HG02759 (cell line): ENCODE measurements at regions not wholly inside any gene's neighbourhood (a gene's known extent, or its start where the extent isn't known, plus 50 kb on each side); places are given as distances from the start of the nearest gene placed in this dataset.
A peak's percentile ranks its signal among the peaks of the same experiment; 100 is the strongest.
"Not testable (repeated sequence)": the region's sequence is repeated elsewhere in the genome, so short reads cannot be mapped to it uniquely, and the experiment has no call there.

ENCODE experiments used
- ATAC-seq: cut with Tn5 transposase; IDR thresholded peaks from one replicate; pipeline ENCODE4 v1.9.1; 2021; ENCODE audit warnings: mild to moderate bottlenecking, moderate library complexity; ENCODE audit not compliant: unreplicated experiment

DNA sequence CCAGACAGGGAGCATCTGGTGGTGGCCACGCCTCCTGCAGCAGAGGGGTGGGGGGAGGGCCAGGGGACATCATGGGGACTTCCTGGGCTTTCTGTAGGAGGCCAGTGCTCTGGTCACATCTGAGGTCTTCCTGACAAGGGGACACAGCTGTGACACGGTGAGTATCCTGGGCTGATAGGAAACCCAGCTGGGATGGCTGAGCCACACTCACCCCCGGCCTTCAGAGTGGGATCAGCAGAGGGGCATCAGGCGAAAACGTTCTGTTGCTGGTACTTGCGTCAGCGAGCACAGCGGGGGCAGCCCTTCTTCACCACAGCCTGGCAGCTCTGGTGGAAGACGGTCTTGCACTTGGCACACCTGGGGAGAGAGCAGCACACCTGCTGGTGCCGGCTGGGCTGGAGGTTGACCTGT, 122.9 kb upstream of the SMURF2 start:
- ATAC-seq = no peak

DNA sequence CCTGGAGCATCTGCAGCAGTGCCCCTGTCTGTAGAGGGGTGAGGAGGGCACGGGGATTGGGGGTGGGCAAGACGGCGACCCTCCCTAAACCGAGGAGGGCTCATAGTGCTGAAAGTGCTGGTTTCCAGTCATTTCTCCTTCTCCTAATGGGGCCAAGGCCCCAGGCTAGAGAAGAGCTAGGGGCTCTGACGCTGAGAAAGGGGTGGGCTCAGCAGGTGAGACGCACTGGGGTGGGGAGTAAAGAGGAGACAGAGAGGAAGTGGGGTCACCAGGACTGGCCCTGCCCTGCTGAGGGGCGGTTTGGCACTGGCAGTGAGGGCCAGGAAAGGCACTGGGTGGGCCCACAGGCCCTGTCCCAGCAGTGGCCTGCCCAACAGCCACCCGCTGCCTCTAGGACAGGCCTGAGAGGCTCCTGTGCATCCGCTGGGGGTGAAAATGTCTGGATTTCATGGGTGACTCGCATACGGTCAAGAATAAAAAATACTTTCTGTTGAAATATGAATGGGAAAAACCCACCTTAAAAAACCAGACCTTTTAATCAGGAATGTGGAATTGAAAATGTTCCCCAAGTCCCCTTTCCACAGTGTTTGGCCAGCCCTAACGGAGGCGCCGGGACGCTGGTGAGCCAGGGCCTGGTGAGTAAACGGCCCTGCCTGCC, 122.4 kb upstream of the SMURF2 start:
- no peak for ATAC-seq

DNA sequence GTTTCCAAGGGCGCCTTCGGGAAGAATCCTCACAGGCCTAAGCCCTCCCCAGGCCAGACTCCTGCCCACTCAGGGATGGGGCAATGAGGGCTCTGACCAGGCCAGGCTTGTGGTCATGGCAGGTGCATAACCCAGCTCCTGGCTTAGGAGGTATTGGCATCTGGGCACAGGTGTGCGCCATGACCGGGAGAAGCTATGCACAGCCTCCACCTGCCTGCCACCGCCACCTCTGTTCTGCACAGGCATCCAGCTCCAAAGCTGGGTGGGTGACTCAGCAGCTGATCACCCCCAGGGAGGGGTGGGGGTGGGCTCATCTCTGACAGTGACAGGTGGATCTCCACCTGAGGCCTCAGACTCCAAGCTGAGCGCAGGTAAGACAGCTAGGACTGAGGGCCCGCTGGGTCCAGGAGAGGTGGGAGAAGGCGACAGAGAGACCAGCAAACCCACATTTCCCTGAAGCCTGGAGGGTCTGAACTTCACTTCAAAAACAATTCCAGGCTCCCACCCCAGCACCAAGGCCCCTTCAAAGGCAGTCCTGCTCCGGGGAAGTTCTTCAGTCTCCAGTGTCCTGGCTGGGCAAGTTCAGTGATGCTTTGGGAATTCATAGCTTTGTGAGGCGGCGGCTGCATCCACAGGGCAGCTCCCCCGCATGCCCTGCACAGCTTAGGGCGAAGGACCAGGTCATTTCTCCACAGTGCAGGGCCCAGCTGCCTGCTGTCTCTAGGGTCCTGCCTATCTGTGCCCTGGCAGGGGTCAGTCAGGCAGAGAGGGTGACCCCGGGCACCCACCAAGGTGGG, 121.6 kb upstream of the SMURF2 start:
- ATAC-seq = no peak

DNA sequence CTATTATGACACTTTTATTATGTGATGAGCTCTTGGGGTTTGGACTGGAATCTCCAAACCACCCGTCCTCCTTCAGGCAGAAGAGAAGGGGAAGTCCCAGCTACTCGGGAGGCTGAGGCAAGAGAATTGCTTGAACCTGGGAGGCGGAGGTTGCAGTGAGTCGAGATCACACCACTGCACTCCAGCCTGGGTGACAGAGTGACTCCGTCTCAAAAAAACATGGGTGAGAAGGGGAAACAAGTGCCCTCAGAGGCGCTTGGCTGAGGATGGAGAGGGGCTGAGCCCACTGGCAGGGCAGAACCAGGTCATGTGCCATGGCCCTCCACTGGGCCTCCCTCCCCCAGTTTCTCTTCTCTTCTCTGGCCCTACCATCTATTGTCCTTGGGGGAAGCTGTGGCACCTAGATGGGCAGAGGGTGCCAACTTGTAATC, 120.9 kb upstream of the SMURF2 start:
- ATAC-seq = no peak

DNA sequence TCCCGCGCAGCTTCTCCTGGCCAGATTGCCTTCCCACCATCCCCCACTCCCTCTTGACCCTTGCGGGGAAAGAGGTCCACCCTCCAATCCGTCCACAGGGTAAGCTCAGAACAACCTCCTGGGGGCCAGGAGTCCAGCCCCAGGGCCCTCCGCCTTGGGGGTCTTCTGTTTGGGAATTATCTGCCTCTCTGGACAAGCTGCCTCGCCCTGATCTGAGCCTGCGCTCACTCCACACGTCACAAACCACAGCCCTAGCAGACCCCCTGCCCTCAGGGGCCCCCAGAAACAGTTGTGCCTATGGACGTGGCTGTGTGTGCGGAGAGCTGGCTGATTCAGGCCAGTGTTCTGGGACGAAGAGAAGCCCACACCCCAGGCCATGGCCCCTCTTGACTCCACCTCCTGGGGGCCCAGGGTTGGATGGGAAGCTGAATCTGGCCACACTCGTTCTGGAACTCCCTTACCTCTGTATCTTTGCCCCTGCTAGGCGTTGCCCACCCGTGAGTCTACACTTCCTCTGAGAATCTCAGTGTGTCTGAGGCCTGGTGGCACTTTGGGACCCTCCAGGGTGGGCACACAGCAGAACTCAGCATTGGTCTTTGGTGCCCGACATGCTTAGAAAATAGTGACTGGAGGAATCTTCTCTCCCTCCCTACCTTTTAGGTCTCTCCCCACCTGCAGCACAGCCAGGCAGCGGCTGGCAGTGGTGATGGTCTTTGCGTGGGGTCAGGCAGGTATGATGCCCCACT, 119.9 kb upstream of the SMURF2 start:
- no peak for ATAC-seq

DNA sequence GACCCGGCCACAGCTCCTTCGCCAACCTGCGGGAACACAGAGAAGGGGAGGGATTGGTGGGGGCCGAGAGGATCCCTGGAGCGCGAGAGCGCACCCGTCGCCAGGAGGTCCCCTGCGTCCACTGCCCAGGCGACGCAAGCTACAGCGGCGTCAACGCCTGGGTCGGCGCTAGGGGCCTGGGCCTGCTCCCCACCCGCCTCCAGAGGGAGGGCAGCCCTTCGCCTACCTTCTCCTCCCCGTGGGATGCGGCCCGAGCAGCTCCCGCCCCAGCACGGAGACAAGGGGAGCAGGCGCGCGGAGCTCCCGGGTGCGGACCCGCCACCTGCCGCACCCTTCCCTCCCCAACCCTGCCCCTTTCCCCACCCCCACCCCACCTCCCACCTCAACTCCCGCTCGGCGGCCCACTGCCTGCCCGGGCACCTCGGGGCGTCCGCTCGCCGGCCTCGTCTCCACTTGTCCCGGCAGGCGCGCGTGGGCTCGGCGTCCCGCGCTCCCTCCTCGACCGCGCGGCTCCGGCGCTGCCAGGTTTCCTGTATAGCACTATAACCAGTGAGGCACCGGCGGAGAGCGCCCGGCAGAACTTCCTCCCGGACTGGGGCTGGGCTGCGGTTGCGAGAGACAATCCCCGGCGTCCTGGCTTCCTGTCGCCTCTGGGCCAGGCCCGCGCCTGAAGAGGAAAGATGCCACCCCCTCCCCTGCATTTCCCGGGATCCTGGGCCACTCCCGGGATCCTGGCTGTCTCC, 119.1 kb upstream of the SMURF2 start:
- no peak for ATAC-seq

DNA sequence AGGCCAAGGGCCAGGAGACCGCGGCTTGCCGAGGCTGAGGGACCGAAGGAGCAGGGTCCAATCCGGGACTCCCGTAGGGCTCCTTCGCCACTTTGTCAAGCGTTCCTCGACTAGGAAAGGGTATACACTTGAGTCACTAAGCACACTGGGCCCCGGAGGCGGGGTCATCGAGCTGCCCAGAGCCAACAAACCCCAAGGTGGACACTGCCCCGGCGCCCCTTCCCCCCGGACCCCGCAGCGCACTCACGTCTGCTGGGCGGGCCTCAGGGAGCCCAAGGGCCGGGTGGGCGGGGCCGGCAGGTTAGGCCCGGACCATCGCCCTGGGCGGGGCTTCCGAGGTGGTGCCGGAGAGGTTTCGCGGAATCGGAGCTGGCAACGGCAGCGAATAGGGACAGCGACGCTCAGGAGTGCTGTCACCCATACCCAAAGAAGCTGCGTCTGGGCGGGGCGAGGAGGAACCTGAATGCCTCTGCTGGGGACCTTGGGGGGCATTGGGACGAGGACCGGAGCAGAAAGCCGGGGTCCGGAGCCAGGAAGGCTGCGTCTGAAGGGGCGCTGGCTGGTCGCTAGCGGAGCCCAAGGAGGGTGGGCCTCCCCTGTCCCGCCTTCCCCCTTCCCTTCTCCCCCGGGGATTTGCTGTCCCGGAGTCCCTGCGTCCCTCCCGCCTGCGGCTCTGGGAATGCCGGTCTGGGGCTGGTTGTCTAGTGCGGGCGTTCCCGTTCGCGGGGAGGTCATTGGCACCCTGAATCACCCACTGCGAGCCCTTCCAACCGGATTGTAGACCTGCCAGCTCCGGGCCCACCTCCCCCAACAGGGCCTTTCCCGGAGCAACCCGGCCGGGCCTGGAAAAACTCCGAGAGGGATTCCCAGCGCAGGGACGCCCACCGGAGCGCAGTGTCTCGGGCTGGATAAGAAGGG, 118.2 kb upstream of the SMURF2 start:
- ATAC-seq = no peak

DNA sequence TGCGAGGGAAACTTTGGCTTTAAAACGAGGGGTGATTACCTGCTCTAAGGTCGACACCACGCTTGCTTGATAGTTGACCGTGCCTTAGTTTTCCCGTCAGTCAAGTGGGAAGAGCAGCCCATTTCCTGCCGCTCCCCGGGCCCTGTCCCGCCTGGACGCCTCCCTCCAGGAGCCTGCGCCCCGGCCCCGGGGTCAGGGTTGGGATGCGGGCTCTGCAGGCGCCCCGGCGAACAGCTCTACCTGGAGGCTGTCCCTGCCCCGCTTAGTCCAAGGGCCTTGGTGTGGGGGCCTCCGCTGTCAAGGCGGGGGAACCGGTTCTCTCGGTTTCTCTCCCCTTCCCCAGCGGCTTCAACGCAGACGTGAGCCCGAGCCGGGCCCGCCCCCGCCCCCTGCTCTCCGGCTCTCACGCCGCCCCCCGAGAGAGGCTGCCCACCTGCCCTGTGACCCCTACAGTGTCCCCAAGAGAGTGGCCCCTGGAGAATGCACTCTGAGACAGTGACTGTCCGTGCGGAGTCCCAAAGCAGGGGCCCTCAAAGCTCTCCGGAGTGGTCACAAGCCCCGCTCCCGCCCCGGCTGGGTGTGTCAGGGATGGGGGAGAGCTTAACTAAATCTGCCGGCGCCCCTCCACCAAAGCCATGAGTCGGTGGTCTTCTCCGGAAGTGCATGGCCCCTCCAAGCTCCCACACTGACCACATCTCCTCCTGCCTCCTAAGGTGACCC, 117.4 kb upstream of the SMURF2 start:
- ATAC-seq = no peak

DNA sequence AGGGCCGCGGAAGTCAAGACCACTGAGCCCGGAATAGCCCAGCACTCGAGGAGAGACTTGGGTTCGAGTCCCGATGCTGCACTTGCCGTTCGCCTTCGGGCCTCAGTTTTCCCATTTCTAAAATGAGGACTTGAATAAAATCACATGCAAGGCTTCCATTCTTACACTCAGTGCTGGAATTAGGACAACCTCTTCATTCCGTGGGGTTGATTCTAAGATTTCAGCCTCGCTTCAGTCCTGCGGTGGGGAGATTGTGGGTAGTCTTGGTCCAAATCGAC, 116.9 kb upstream of the SMURF2 start:
- ATAC-seq = not testable (repeated sequence)

DNA sequence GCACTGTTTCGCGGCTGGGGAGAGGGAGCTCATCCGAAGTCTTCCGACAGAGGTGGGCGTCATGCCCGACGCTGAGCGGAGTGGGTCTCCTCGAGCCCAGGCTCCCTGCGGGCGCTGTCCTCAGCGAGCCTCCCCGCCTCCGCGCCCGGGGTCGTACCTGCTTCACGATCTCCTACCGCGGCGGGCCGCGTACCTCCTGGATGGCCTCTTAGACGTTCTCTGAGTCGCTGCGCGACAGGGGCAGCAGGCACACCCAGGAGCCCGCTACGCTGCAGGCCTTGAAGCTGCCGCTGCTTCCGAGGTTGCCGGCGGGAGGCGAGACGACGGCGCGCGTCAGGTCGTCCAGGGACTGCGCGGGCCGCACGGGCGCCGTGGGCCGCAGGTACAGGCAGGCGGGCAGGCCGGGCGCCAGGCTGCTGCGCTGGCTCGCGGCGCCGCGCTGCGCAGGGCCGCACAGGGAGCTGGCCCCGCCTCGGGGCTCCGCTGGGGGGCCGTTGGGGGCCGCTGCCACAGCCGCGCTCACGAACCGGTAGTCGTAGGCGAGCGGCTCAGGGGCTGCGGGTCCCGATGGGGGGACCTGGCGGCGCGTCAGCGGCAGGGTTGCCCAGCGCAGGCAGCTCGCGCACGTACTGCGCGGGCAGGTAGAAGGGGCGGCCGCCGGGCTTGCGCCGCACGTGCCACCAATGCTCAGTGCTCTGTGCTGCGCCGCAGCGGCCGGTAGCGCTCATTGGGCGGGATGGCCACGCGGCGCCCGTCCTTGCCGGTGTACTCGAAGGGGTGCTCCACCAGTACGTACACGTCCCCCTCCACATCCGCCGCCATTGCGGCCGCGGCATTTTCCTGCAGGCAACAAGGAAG, 116.4 kb upstream of the SMURF2 start:
- no peak for ATAC-seq

DNA sequence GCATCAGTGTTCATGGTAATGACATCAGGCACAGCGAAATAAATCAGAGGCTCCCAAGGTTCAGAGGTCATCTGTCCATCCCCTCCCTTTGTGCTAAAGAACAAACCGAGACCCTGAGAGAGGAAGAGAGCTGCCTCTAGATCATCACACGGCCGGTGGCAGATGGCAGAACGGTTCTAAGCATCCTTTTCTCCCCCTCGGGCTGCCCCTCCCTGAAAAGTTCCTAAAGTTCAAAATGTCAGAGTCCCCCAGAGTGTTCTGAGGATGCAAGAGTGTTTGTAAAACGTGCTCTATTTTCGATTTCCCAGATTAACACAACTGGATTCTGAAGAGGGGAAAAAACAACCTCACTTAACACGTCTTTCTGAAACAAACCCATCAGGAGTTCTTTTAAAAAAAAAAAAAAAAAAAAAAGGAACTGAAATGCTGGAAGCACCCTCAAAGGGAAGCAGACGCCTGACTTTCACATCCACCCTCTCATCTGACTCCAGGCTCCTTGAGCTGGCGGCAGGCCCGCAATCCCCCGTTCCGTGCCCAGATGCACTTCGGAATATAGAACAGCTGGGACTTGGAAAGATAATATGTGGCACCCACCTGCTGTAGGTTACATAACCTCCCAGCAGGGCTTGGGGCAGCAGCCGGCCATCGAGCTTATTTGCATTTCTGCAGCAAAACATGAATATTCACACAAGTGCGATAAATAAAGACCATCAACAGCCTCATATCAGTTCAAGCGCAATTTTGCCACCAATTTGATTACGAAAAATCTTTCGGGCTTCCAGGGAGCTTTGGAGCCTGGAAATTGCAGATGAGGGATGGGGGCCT, 115.5 kb upstream of the SMURF2 start:
- no peak for ATAC-seq

DNA sequence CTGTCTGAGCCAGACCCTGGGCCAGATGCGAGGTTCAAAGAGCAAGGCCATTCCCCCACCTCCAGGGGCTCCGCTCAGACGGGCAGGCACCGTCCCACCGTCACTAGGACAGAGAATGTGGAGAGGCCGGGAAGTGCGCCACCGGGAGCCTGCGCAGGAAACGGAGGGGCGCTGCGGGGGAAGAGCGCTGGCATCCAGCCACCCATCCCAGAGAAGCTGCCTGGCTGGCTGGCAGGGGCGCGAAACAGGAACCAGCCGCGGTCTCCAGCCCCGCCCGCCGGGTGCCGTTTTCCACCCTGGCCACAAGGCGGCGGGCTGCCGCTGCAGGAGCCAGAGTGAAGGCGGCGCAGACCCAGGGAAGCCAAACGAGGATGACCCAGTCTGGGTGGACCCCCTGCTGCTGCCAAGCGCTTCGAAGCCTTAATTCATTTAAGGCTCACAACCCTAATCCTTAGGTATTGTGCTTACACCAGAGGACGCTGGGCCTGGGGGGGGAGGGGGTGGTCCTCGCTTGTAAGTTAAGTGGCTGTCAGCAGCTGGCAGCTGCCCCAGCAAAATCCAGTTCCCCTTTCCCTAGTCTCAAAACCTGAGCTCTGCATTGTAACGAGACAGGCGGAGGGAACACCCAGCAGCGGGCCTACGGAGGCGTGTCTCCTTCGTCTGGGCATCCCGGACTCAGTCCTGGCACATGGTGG, 114.8 kb upstream of the SMURF2 start:
- ATAC-seq = peak; percentile 58

DNA sequence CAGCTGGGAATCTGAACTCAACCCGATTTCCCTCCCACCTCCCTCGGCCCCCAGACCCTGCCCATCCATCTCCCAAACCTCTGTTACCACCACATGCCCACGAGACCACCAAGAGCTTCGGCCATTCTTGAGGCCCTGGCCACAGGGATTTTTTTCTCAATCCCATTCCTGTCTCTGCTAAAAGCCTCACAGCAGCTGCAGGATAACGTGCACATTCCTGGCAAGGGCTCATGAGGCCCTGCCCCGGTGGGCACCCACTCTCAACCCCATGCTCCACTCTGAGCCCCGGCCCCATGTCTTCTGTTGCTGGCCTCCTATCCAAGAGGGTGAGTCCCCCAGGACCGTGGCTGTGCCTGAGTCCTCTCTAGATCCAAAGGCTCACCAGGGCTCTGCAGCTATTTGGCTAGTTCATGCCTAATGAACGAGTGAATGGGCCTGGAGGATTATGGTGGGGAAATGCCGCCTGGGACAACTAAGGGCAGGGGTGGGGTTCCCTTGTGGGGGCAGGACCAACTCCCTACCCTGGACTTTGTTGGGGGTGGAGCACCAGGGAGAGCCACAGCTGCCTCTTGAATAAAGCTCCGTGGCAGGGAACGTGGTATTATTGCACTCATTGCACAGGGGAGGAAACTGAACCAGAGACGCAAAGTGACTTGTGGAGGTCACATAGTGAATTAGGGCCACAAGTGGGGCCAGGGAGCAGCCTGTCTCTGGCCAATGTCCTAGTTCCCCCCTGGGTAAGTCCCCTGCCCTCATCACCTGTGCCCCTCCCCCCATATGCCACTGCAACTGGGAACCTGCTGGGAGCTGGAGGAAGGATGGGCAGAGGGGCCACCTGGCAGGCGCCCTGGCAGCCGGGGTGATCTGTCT, 113.8 kb upstream of the SMURF2 start:
- no peak for ATAC-seq

DNA sequence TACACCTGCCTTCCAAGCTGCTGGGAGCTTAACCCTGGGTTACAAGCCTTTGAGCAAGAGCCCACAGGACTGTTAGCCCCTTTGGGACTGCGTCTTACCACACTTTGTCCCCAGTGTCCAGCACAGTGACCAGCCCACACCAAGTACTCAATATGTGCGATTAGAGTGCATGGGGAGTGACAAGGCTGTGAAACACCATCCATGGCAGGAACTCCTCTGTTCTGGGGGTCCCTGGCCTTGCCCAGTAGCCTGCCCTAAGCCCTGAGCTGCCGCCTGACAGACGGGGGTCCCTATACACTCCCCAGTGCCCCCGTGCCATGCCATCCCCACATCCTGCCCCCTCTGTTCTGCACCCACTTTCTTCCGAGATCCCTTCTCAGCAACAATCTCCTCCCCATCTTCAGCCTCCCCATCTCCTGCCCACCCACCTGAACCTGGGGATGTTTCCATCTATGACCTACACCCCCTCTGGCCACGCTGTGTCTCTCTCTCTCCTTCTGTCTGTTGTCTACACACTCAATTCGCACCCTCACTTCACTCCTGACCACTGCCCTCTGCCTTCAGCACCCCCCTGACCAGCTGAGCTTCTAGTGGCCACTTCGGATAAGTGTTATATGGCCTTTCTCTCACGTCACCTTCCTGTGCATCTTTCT, 112.9 kb upstream of the SMURF2 start:
- no peak for ATAC-seq

DNA sequence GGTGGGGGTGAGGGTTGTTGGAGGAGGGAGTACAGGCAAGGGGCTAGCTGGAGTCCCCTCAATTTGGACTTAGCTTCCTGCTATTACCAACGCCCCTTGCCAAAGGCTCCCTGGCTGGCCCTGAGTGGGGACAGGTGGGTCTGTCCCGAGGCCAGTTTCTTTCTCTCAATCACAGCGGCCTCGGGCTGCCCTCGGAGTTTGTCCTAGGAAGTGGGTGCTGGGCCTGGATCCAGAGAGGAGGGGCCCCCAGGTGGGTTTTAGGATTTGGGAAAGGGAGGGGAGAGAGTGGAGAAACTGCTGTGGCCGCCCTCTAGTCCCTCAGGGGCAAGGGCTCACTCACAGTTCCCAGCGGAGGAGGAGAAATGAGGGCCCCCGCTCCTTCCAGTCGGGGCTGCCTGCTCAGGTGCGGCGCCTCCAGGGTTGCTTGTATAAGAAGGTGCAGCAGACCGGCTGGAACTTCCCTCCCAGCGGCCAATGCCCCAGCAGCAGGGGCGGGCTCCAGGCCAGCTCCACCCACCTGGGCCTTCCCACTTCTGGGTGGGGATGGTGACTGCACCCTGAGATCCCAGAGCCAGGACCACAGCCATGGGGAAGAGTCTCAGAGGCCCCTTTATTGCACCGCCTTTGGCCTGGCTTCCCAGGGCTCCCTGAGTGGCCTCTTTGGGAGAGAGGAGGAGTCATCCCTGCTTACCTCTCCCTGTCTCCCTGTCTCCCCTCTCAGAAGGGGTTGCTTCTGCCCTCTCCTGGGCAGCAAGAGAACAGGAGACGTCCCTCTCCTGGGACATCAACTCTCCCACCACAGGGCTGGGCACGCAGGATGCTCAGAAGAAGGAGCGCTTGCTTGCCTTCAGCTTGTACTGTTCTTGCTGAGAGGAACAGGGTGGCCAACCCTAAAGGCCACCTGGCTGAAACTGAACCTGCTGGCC, 112.0 kb upstream of the SMURF2 start:
- ATAC-seq = no peak
